RWPE2 (cell line): ENCODE measurements at regions not wholly inside any gene's neighbourhood (a gene's known extent, or its start where the extent isn't known, plus 50 kb on each side); places are given as distances from the start of the nearest gene placed in this dataset.

Experiments used
- ATAC-seq: fragments of 200-7000 bp; cut with Tn5 transposase; 3 replicates; pipeline ENCODE4 v1.9.1; 2021; ENCODE audit warnings: low read depth
- DNase-seq: peaks from one replicate; pipeline ENCODE4 v3.0.0-alpha.2; 2020; ENCODE audit warnings: low spot score
- H3K27ac ChIP-seq: fragments of 450-650 bp; 2 replicates; pipeline ENCODE4 v1.5.1; 2017; ENCODE audit warnings: mild to moderate bottlenecking; ENCODE audit not compliant: poor library complexity, severe bottlenecking
- H3K27me3 ChIP-seq: fragments of 250-450 bp; sonication (Bioruptor Pico); 2 replicates; pipeline ENCODE4 v1.5.1; 2021; ENCODE audit warnings: mild to moderate bottlenecking, moderate library complexity; ENCODE audit not compliant: insufficient read depth, poor library complexity, severe bottlenecking
- H3K36me3 ChIP-seq: fragments of 250-450 bp; sonication (Bioruptor Pico); 2 replicates; pipeline ENCODE4 v1.5.1; 2020; ENCODE audit warnings: low read depth, mild to moderate bottlenecking, moderate library complexity
- H3K4me1 ChIP-seq: fragments of 250-450 bp; sonication (Bioruptor Pico); 2 replicates; pipeline ENCODE4 v1.5.1; 2021; ENCODE audit warnings: mild to moderate bottlenecking, moderate library complexity; ENCODE audit not compliant: insufficient read depth, poor library complexity, severe bottlenecking
- H3K4me3 ChIP-seq: fragments of 250-450 bp; sonication (Bioruptor Pico); 2 replicates; pipeline ENCODE4 v1.5.1; 2021; ENCODE audit warnings: mild to moderate bottlenecking, moderate library complexity; ENCODE audit not compliant: severe bottlenecking
- H3K9me3 ChIP-seq: fragments of 250-450 bp; sonication (Bioruptor Pico); 2 replicates; pipeline ENCODE4 v1.5.1; 2021; ENCODE audit warnings: mild to moderate bottlenecking, moderate library complexity; ENCODE audit not compliant: severe bottlenecking
- TF ChIP-seq, protein P1 (sequence below): fragments of 450-650 bp; IDR thresholded peaks from one replicate; pipeline ENCODE4 v1.5.1; 2017; ENCODE audit warnings: mild to moderate bottlenecking, moderate library complexity; ENCODE audit not compliant: poor library complexity, severe bottlenecking

DNA sequence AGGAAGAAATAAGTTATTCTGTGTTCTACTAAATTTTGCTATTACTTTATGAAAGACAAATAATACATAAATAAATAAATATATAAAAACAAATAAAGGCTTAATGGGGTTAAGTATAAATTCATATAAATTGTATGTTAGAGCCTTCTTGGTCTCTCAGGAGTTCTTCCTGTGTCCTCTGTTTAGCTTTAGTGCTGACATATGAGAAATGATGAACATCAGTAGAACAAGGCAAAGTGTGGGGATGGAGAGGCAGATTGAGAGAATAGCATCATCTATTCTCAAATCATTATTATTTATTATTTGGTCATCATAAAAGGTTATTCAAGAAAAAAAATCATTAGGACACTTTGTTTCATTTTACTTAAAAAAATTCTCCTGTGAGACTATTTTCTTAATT, 468.1 kb upstream of the CHST9 start:
- Histone ChIP-seq H3K27ac (no peak overlapping the region), H3K27me3 (no peaks in the 10 kb centered on the region), H3K9me3 (no peaks in the 10 kb centered on the region), H3K4me3 (no peak overlapping the region), H3K36me3 (no peaks in the 10 kb centered on the region), H3K4me1 (peaks cover 4% of the 10 kb centered on the region)
- TF ChIP-seq, protein P1, sequence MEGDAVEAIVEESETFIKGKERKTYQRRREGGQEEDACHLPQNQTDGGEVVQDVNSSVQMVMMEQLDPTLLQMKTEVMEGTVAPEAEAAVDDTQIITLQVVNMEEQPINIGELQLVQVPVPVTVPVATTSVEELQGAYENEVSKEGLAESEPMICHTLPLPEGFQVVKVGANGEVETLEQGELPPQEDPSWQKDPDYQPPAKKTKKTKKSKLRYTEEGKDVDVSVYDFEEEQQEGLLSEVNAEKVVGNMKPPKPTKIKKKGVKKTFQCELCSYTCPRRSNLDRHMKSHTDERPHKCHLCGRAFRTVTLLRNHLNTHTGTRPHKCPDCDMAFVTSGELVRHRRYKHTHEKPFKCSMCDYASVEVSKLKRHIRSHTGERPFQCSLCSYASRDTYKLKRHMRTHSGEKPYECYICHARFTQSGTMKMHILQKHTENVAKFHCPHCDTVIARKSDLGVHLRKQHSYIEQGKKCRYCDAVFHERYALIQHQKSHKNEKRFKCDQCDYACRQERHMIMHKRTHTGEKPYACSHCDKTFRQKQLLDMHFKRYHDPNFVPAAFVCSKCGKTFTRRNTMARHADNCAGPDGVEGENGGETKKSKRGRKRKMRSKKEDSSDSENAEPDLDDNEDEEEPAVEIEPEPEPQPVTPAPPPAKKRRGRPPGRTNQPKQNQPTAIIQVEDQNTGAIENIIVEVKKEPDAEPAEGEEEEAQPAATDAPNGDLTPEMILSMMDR, result no peak
- DNase-seq (no peak), ATAC-seq (no peak)

DNA sequence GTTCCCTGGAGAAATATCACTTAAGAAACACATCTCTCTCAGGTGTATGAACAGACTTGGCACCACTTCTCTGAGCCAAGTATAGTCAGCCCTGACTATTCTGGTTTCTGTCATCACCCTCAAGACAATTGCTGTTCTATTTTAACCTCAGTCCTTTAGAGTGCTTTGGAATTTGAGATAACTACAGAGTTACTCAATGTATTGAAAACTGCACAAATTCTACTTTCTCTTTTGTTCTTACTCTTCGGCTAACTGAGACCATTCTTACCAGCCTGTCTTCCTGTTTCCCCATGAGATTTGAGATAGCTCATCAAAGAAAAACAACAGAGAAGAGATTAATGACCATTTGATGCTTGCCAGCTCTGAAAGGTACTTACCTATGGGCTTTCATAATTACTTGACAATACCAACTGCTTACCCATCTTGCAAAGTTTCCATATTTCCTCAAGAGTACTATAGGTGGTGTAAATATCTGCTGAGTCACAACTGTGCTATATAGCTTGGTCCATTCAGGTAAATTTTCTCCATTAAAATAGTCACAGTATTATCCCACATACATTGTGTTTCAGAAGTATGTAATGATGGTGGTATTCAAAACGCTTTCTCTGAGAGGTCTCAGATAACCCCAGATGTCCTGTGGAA, 467.5 kb upstream of the CHST9 start:
- ATAC-seq, result peak; percentile 51; the same call in 2 of the 3 replicates
- no peak for DNase-seq

DNA sequence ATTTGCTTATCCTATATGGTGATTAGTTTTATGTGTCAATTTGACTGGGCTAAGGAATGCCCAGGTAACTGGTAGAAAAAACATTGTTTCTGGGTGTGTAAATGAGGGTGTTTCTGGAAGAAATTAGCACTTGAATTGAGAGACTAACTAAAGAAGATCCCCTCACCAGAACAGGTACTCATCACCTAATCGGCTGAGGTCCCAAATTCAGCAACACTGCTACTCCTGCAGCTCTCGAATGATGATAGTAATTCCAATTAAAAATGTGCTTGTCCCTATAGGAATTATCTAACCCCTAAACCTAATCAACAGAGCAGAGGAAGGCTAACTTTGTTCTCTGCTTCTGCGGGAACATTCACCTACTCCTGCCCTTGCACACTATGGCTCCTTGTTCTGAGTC, 464.5 kb upstream of the CHST9 start:
- H3K27ac ChIP-seq, result no peak overlapping the region
- no peaks in the 10 kb centered on the region for H3K27me3 ChIP-seq
- no peaks in the 10 kb centered on the region for H3K9me3 ChIP-seq
- H3K4me1 ChIP-seq, result no peaks in the 10 kb centered on the region
- ATAC-seq (no peak), DNase-seq (no peak)
- H3K4me3 ChIP-seq, result no peak overlapping the region
- TF ChIP-seq, protein P1, result no peak
- H3K36me3 ChIP-seq, result no peaks in the 10 kb centered on the region

More for the DNA sequence above, 467.5 kb upstream of the CHST9 start:
- Histone ChIP-seq H3K36me3 (no peaks in the 10 kb centered on the region), H3K27me3 (no peaks in the 10 kb centered on the region), H3K27ac (no peak overlapping the region), H3K4me1 (peaks cover 4% of the 10 kb centered on the region), H3K4me3 (no peak overlapping the region), H3K9me3 (no peaks in the 10 kb centered on the region)
- TF ChIP-seq, protein P1, result no peak

DNA sequence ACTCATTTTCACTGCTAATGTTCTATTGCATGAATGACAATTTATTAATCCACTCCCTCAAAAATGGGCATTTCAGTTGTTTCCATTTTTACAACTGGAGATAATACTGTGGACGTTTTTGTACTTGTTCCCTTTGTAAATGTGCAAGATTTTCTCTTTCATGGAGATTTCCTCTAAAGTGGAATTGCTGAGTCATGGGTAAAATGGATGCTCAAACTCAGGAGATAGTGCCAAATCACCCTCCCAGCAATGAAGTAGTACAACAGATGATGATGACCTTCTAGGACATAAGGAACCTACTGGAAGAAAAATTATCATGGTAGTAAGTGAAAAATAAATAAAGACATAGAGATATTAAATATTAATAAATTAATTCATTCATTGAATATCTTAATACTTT, 460.8 kb upstream of the CHST9 start:
- H3K4me3 ChIP-seq, result no peak overlapping the region
- H3K4me1 ChIP-seq, result no peaks in the 10 kb centered on the region
- H3K27ac ChIP-seq, result no peak overlapping the region
- no peak for ATAC-seq
- no peaks in the 10 kb centered on the region for H3K27me3 ChIP-seq
- H3K9me3 ChIP-seq, result no peaks in the 10 kb centered on the region
- TF ChIP-seq, protein P1, result no peak
- no peak for DNase-seq
- no peaks in the 10 kb centered on the region for H3K36me3 ChIP-seq

DNA sequence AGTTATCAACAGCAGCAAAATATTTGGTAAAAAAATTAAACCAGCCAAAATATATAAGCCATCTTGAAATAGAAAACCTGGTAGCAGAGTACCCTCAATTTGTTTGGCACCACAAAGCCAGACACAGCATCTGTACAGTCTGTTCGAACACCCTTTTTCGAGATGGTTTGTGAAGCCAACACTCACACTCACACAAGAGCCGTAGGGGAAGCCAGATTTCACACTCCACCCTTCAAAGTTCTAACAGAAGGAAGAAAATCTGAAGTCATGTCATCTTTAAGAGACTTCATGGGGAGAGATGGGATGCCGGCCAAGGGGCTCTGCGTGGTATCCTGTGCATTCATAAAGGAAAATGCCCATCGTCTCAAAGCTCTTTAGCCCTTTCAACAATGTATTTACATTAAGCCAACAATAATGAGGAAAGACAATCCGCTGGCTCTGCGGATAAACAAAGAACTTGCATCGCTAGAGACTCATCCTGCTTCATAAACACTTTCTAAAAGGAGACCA, 451.5 kb upstream of the CHST9 start:
- TF ChIP-seq, protein P1, result no peak
- DNase-seq, result no peak
- no peak for ATAC-seq
- no peaks in the 10 kb centered on the region for H3K4me1 ChIP-seq
- no peak overlapping the region for H3K27ac ChIP-seq
- H3K4me3 ChIP-seq, result no peak overlapping the region
- H3K9me3 ChIP-seq, result no peaks in the 10 kb centered on the region
- no peaks in the 10 kb centered on the region for H3K36me3 ChIP-seq
- H3K27me3 ChIP-seq, result peaks cover 6% of the 10 kb centered on the region
